Activated CD8-positive, alpha-beta memory T cell treated with anti-CD3 and anti-CD28 coated beads for 48 hours (primary cell): ENCODE measurements at regions not wholly inside any gene's neighbourhood (a gene's known extent, or its start where the extent isn't known, plus 50 kb on each side); places are given as distances from the start of the nearest gene placed in this dataset.
"Not testable (repeated sequence)": the region's sequence is repeated elsewhere in the genome, so short reads cannot be mapped to it uniquely, and the experiment has no call there.

Experiments used
- DNase-seq, 3 experiments: peaks; one replicate each; pipeline ENCODE4 v3.0.0-alpha.2; 2020; ENCODE audit warnings: low read depth in 2 of 3, low spot score in 2 of 3

DNA sequence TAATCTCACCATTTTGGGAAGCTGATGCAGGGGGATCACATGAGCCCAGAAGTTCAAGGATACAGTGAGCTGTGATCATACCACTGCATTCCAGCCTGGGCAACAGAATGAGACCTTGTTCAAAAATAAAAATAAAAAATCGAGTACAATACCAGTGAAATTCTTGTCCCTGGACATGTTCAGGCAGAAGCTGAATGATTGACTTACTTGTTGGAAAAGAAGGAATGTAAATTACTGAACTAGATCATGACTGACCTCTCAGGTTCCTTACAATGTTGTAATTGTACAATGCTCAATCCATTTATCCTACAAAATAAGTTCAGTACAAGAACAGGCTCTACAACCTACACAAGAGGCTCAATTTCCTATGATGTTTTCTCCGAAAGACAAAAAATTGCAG, 1010.4 kb downstream of the TLE1 start:
- DNase-seq = no peak

DNA sequence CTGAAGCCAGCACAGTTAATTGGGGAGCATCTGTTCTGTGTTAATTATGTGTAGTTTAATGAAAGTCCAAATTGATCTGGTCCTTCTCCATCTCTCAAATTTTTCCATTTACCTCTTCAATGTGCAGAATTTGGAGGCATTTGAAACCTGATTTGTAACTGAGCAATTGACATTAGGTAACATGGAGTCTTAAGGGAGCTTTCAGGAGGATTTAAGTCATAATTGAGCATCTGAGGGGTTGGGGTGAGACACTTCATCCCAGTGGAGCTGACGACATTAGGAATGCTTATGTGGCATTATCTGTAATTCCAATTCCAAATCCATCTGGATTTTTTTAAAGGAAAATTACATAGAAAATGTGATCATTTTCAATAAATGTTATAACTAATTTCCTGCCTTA, 1015.9 kb downstream of the TLE1 start:
- DNase-seq = no peak

DNA sequence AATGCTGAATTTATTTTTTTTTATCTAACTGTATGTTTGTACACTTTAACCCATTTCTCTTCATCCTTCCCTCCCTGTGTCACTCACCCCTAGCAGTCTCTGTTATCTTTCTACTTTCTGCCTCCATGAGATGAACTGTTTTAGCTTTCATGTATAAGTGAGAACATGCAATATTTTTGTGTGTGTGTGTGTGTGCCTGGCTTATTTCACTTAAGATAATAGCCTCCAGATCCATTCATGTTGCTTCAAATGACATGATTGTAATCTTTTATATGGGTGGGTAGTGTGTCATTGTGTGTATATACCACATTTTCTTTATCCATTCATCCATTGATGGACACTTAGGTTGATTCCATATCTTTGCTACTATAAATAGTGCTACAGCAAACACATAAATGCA, 1023.9 kb downstream of the TLE1 start:
- no peak for DNase-seq

DNA sequence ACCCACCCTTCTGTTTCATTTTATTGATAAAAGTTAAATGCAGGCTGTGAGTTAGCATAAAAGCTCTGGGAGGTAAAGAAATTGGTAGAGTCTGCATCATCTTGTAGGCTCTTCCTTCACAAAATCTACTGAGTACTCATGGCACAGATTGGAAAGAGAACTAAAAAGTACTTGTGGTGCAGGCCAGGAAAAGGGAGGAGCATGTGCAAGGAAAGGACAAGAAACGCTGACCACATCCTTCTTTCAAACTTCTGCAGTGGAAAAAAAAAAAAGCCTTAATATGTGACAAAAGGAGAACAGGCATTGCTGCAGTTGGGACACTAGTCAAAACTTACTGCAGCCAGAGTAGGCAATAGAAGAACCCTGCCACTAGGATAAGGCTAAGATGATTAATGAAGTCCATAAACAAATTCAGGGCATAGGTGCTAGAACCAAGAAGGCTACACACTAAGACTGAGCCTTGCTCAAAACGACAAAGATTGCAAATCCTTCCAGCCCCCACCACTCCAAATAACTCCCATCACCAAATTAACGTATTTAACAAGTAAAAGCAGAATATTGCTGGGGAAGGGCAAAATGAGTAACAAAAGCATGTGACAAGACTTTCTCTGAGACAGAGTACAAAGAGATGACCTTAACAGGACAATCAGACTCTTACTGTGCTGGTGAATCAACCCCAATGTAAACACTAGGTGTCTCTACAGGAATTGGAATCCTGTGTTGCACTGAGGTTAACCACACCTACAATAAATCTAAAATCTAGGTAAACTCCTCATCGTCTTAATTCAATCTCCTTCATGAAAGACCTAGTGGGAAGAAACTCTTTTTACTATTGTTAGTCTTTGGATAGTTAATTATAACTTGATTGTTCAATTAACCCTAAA, 1024.8 kb downstream of the TLE1 start:
- DNase-seq = no peak

DNA sequence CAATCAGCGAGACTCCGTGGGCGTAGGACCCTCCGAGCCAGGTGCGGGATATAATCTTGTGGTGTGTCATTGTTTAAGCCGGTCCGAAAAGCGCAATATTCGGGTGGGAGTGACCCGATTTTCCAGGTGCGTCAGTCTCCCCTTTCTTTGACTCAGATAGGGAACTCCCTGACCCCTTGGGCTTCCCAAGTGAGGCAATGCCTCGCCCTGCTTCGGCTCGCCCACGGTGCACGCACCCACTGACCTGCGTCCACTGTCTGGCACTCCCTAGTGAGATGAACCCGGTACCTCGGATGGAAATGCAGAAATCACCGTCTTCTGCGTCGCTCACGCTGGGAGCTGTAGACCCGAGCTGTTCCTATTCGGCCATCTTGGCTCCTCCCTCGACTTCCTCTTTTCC, 1029.6 kb downstream of the TLE1 start:
- not testable (repeated sequence) for DNase-seq

DNA sequence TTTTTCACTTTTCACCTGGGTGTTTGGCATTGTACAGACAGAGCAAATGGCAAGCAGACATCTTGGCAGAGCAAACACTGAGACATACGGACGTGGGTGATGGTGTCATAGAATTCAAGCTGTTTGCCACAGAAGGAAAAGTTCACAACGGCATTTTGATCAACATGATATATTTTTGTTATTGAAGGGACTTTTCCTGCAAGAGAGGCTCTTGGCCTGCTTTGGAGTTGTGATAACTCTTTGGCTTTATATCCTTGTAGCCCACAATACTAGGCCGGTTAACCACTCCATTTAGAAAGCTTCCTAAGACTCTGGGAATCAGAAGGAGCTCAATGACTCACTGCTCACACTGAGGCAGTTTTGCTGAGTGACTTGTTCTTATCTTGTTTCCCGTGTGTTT, 1038.3 kb downstream of the TLE1 start:
- no peak for DNase-seq

DNA sequence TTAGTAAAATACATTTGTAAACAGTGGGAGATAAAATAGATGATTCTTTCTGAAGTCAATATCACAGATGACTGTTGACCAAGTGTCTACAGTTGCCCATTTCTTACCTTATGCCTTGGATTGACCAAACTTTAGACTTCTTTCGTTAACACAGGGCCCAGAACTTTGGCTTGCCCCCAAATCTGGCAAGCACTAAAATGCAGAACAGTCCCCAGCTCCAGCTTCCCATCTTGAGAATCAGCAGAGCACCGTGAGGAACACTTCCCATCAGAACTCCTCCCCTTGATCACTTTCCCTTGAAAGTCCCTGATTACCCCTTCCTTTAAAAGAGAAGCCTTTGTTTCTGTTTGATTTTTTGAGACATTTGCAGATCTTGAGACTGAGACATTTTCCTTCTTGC, 1039.9 kb downstream of the TLE1 start:
- no peak for DNase-seq

DNA sequence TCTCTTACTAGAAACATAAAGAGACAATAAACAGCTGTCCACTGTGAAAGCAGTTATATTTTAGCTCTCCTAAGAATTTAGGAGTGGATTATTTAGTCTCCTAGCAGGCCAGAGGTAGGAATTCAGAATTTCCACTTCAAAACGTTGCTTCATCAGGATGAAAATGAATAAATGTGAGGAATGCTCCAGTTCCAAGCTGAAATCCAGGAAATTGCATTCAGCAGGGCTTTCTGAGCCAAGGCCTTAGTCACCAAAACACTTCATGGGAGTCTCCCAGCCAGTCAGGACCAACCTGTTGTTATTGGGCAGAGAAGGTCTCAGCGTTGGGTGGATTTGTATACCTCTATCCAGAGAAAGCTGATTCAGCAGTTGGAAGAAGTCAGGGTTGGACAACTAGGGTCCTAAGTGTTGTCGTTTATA, 1040.3 kb downstream of the TLE1 start:
- DNase-seq = no peak

DNA sequence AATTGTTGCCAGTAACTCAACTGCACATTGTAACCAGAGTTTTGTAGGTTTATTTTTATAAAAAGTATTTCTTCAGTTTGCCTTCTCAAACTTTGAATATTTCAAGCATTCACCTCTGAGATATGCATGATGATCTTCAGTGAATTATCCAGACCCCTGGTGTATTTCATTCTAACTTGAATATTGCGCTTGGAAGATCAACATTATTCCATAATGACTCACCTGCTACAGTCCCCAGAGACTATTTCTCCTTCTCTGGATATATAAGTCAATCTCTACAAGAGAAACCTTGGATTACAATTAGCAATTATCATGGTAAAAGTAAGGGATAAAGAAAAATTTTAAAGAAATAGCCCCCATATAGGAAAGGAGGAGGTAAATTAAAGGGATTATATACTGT, 1041.0 kb downstream of the TLE1 start:
- DNase-seq = no peak

DNA sequence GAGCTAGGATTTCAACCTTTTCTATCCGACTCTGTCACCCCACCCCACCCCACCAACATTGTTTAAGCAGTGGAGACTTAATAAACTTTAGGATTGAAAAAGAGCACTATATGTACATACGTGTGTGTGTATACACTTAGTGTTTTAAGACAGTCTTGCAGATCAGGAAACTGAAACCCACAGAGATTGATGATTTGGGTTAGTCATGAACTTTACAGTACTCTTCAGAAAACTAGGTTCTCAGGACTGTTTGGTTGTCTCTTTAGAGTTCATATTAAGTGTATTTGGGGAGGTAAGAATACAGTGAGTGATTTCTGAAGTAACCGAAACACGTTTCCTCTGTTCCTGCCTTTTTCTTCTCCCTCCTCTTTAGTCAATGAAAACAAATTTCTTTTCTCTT, 1043.1 kb downstream of the TLE1 start:
- DNase-seq = no peak

DNA sequence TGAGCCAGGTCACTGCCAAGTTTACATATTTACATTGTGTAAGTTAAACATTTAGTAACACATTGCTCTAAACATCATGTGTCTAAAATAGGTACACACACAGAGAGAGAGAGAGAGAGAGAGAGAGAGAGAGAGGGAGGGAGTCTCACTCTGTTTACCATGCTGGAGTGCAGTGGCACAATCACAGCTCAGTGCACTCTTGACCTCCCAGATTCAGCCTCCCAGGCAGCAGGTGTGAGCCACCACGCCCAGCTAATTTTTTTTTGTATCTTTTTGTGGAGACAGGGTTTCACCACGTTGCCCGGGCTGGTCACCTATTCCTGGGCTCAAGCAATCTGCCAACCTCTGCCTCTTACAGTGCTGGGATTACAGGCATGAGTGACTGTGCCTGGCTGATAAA, 1045.3 kb downstream of the TLE1 start:
- DNase-seq = no peak

DNA sequence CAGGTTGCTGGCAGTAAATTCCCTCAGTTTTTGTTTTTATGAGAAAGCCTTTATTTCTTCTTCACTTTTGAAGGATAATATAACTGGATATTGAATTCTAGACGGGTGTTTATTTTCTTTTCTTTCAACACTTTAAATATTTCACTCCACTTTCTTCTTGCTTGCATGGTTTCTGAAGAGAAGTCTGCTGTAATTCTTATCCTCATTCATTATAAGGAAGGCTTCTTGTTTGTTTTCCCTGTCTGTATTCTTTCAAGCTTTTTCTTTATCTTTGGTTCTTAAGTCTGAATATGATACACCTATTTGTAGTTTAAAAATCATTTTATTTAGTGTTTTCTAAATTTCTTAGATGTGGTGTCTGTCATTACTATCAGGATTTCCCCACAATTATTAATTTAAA, 1054.3 kb downstream of the TLE1 start:
- DNase-seq = no peak

DNA sequence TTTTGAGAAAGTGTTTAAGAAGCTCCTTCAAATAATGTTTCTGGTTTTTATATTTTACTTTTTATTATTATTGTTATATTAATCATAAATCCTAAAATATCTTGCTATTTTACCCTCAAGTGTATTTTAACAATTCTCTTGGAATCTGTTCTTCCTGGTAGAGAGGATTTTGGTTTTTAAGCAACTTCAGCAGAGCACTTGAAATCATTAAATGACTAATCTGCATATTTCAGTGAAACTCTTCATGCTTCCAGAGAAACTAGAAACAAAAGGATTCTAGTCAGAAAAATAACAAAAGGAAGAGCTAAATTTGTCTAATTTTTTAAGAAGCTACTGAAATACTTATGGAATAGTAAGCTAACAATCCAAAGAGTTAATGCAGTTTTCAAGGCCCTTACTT, 1057.3 kb downstream of the TLE1 start:
- no peak for DNase-seq

DNA sequence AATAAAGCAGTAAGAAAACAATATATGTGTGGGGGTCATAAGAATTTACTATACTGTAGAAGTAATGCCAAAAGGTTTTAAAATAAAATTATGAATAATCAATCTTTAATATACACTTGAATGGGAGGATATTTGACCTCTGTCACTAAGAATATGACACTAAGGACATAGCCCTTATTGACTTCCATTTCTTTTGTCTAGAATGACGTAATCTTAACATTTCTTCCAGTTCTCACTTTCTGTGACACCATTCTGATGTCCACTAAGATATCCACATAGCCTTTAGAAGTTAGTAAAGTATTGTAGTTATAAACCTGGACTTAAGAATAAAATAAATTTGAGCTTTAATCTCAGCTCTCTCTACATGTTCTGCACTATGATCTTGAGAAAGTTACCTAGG, 1050.7 kb downstream of the TLE4 start:
- no peak for DNase-seq

DNA sequence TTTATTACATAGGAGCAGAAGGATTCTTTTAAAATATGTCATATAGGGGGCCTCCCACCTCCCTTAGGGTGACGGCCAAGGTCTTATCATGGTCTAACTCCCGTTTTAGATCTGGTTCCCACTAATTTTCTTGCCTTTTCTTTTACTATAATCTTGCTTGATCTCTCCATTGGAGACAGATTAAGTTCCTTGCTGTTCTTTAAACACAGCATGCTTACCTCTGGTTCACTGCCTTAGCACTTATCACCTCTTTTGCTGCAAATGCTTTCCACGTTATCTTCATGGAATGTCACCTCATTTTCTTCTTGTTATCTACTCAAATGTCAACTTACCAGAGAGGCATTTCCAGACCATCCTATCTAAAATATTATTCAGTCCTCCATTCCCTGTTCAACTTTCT, 1047.6 kb downstream of the TLE4 start:
- no peak for DNase-seq

DNA sequence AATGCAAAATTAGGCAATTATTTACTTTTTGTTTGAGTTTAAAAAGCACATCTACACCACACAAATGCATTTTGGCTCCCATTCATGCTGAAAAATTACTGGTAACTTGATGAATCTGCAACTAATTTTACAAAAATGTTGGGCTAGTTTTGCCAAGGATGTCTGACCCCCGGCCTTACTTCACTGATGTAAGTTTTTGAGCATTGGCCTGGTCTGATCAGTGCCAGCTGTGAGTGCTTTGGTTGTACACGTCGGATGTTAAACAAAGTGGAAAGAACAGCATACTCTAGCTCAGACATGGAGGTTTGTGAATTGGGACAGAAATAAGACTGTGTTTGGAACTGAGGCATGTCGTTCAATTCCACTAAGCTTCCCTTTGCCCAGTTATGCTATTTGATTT, 1044.2 kb downstream of the TLE4 start:
- no peak for DNase-seq

DNA sequence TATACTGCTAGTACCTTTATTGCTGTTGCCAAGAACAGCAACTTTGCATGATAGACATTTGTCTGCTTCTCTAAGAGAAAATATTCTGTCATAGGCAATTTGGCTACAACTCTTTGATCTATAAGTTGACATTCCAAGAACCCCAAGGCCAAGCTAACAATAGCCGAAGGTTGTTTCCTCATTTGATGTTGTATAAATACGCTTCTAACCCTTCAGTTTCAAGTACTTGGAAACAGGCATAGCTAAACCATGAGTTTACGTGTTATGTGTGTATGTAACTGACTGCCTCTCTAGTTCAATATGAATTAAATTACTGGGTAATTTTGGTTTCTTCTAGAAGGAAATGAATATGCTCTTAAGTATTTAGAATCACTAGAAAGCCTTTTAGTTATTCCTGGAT, 1034.0 kb downstream of the TLE4 start:
- DNase-seq = no peak

DNA sequence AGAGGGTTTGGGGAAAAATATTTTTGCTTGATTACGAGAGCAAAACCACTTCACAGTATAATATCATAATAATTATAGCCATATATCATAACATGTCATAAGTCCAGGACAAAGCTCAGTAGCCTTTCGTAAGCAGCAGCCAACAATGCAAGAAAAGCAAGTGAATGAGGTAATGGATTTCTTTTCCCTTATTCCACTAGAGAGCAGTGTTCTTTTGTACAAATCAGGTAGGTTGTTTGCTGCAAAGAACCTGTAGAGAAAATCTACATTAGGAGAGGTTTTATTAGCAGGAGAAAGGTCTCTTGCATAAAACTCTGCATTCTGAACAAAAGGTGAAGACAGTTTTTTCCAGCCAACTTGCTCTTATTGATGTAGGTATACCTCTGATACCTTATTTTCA, 1033.4 kb downstream of the TLE4 start:
- no peak for DNase-seq

DNA sequence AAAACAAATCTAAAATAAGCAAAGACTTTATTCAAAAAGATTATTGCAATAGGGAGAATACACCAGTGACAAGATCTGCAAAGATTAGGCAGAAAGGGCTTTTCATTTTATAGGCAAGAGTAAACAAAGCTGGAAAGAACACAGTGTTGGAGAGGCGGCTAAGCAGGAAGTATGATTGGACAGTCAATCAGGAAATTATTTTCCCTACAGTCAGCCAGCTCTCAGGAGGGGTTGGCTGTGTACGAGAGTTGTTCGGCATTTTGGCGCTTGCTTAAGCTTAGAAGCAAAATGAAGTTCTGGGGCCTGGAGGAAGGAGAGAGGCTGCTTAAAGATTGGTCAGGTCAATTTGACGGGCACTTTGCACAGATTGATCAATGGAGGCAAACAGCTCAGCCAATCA, 1030.5 kb downstream of the TLE4 start:
- DNase-seq = no peak

DNA sequence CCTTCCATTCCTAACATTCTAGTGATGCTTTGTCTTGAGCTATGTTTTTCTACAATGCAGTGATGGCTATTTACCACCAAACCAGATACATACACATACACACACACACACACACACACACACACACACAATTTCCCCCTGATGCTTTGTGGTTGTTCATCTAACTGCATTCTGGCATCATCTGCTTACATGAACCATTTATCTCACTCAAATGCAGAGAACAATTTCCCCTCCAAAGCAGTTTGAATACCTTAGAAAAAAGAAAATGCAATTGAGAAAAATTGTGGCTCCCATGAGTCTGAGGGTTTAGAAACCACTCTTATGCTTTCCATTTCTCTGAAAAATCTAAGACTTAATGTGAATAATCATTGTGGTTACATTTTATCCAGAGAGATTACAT, 1024.8 kb downstream of the TLE4 start:
- no peak for DNase-seq

DNA sequence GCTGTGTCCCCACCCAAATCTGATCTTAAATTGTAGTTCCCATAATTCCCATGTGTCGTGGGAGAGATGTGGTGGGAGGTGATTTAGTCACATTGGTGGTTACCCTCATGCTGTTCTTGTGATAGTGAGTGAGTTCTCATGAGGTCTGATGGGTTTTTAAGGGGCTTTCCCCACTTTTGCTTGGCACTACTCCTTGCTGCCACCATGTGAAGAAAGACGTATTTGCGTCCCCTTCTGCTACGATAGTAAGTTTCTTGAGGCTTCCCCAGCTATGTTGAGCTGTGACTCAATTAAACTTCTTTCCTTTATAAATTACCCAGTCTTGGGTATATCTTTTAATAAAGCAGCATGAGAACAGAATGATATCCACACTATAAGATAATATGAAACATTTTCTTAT, 1023.4 kb downstream of the TLE4 start:
- DNase-seq = no peak

DNA sequence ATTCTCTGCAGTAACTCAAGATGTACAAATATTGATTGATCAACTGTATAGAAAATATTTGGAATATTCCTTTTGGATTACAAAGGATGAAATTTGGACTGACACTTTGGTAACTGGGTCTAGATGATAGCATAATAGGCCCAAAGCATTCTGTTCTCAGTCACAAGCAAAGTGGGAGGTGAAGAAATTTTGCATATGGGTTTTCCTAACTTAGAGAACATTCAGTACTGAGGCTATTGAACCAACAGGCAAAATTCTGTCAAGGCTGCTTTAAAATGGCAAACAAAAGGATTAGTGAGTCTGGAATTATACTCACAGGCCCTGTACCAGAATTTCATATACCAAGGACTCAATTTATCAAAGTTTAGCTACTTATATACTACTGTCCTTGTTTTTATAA, 1020.6 kb downstream of the TLE4 start:
- no peak for DNase-seq

DNA sequence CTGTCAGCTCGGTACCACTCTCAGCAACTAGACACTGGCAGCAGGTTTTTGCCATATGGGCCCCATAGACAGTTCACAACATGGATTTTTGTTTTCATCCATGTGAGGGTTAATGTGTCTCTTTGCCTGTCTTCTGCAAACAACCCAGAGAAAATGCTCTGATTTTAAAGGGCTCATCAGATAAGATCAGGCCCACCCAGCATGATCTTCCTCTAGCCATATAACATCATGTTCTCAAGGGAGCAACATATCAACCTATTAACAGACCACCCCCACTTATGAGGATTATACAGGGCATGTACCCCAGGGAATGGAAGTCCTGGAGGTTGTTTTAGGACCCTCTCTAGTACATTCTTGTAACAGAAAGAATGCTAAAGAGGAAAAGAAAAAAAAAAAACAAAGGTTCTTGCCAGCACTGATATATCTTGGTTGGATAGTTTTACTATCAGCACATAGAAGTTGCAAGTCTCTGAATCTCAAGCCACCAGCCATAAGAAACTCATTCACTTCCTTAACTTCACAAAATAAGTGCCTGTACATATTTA, 1015.1 kb downstream of the TLE4 start:
- no peak for DNase-seq
